ENCODE measurements at regions not wholly inside any gene's neighbourhood (a gene's known extent, or its start where the extent isn't known, plus 50 kb on each side); places are given as distances from the start of the nearest gene placed in this dataset.
"Not testable (repeated sequence)": the region's sequence is repeated elsewhere in the genome, so short reads cannot be mapped to it uniquely, and the experiment has no call there.

GRCh38 chr1:177640687-177641086 is 329.2 kb downstream of the SEC16B start:
- DNase-seq = no peak

GRCh38 chr1:177634151-177634550 is 335.7 kb downstream of the SEC16B start:
- DNase-seq = not testable (repeated sequence)

GRCh38 chr1:177632923-177633615 is 336.8 kb downstream of the SEC16B start:
- DNase-seq = no peak

- DNase-seq = no peak
Observed at GRCh38 chr1:177631770-177632169, 338.1 kb downstream of the SEC16B start.

- DNase-seq = no peak
Observed at GRCh38 chr1:177629526-177629925, 340.3 kb downstream of the SEC16B start.

- no peak for DNase-seq
Observed at GRCh38 chr1:177627148-177627910, 342.5 kb downstream of the SEC16B start.

- no peak for DNase-seq
Observed at GRCh38 chr1:177620636-177621190, 349.1 kb downstream of the SEC16B start.

GRCh38 chr1:177615251-177615650 is 354.6 kb downstream of the SEC16B start:
- no peak for DNase-seq

- no peak for DNase-seq
Observed at GRCh38 chr1:177611402-177611801, 358.5 kb downstream of the SEC16B start.

- DNase-seq = no peak
Observed at GRCh38 chr1:177609953-177610352, 359.9 kb downstream of the SEC16B start.

- DNase-seq = no peak
Observed at GRCh38 chr1:177600936-177601335, 368.9 kb downstream of the SEC16B start.

- DNase-seq = no peak
Observed at GRCh38 chr1:177600321-177600720, 369.5 kb downstream of the SEC16B start.

- no peak for DNase-seq
Observed at GRCh38 chr1:177597393-177597792, 372.5 kb downstream of the SEC16B start.

- no peak for DNase-seq
Observed at GRCh38 chr1:177596485-177596884, 373.4 kb downstream of the SEC16B start.

- no peak for DNase-seq
Observed at GRCh38 chr1:177593105-177593504, 376.8 kb downstream of the SEC16B start.

- no peak for DNase-seq
Observed at GRCh38 chr1:177592624-177593023, 377.2 kb downstream of the SEC16B start.

GRCh38 chr1:177591155-177591554 is 378.7 kb downstream of the SEC16B start:
- no peak for DNase-seq

GRCh38 chr1:177589166-177589565 is 380.7 kb downstream of the SEC16B start:
- no peak for DNase-seq

- DNase-seq = no peak
Observed at GRCh38 chr1:177586429-177586828, 383.4 kb downstream of the SEC16B start.

- DNase-seq = no peak
Observed at GRCh38 chr1:177585302-177586220, 384.3 kb downstream of the SEC16B start.

- no peak for DNase-seq
Observed at GRCh38 chr1:177573901-177574300, 396.0 kb downstream of the SEC16B start.

- DNase-seq = no peak
Observed at GRCh38 chr1:177571485-177572076, 398.3 kb downstream of the SEC16B start.

Measured in occipital lobe (tissue), 1 donor.